ENCODE measurements at regions not wholly inside any gene's neighbourhood (a gene's known extent, or its start where the extent isn't known, plus 50 kb on each side); places are given as distances from the start of the nearest gene placed in this dataset.

DNA sequence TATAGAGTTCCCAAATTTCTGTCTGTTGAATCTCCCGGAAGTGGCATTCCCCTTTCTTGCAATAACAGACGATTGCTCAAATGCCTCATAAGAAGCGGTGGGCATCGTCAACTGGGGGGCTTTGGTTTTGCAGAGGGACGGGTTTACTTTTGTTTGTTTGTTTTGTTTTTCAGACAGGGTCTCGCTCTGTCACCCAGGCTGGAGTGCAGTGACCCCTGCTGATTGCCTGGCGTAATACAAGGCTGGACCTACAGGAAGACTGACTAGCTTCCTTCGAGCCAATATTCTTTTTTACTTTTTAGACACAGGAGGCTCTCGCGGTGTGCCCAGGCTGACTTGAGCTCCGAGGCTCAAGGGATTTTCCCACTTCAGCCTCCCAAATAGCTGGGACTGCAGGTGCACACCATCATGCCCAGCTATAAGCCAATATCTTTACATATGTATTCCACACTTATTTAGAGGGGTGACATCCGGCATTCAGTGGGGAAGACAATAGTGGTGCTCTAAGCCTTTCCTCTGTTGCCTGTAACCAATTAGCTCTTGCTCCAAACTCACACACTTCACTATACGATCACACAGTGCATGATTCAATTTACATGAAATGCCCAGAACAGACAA lies 58.1 kb downstream of the FHIP2A start:
- no peak overlapping the region for H3K4me3 ChIP-seq (ENCODE audit: low read depth, low read length)
- TF ChIP-seq, protein P1, sequence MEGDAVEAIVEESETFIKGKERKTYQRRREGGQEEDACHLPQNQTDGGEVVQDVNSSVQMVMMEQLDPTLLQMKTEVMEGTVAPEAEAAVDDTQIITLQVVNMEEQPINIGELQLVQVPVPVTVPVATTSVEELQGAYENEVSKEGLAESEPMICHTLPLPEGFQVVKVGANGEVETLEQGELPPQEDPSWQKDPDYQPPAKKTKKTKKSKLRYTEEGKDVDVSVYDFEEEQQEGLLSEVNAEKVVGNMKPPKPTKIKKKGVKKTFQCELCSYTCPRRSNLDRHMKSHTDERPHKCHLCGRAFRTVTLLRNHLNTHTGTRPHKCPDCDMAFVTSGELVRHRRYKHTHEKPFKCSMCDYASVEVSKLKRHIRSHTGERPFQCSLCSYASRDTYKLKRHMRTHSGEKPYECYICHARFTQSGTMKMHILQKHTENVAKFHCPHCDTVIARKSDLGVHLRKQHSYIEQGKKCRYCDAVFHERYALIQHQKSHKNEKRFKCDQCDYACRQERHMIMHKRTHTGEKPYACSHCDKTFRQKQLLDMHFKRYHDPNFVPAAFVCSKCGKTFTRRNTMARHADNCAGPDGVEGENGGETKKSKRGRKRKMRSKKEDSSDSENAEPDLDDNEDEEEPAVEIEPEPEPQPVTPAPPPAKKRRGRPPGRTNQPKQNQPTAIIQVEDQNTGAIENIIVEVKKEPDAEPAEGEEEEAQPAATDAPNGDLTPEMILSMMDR (IDR thresholded peaks at IDR 0.05; ENCODE audit: low read depth, low read length, missing control alignments): peak; percentile 55
- in situ Hi-C loops (cut with HindIII; ENCODE audit: low sequenced_read_pairs): loop anchor here (25.0 kb wide), 1 partner anchor 233 kb away; no protein-coding TSS in a partner anchor
- DNase-seq (ENCODE audit: low read depth): no peak

DNA sequence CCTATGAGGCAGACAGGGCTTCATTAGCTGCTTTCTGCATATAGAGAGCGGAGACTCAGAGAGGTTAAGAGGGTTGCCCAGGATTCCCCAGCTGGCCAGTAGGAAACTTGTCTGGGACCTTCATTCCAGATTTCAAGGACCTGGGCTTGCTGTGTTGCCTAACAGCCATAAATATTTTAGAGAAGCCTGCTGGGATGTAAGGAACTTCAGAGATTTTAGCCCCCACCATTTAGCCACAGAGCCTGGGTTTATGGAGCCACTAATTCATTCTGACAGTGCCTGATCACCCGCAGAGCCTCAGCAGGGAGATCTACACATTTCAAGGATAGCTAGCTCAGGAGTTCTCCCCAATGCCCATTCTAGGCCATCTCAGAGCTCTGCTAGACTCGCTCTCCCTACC lies 56.6 kb upstream of the TRUB1 start:
- DNase-seq (ENCODE audit: low read depth): no peak
- no peak overlapping the region for H3K4me3 ChIP-seq (ENCODE audit: low read depth, low read length)
- TF ChIP-seq, protein P1 (IDR thresholded peaks at IDR 0.05; ENCODE audit: low read depth, low read length, missing control alignments): no peak
- in situ Hi-C loops (cut with HindIII; ENCODE audit: low sequenced_read_pairs): loop anchor here (25.0 kb wide), 1 partner anchor 231 kb away; no protein-coding TSS in a partner anchor

DNA sequence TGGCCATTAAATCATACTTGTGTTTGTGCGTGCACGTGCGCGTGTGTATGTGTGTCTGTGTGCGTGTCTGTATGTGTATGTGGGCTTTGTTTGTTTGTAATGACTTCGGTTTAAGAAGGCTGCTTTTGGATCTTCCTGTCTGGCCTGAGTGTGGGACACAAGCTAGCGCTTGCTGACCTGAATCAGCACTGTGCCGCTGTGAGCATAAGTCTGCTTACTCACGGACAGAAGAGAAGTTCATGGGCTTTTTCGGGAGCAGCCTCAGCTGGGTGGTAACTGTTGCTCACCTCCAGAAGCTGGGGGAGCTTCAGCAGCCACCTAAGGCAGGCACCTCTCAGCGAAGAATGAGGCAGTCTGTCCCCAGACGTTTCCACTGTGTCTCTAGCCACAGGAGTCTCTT lies 56.1 kb upstream of the TRUB1 start:
- TF ChIP-seq, protein P1 (IDR thresholded peaks at IDR 0.05; ENCODE audit: low read depth, low read length, missing control alignments): no peak
- in situ Hi-C loops (cut with HindIII; ENCODE audit: low sequenced_read_pairs): loop anchor here (25.0 kb wide), 1 partner anchor 230 kb away; no protein-coding TSS in a partner anchor
- DNase-seq (ENCODE audit: low read depth): no peak
- no peak overlapping the region for H3K4me3 ChIP-seq (ENCODE audit: low read depth, low read length)

DNA sequence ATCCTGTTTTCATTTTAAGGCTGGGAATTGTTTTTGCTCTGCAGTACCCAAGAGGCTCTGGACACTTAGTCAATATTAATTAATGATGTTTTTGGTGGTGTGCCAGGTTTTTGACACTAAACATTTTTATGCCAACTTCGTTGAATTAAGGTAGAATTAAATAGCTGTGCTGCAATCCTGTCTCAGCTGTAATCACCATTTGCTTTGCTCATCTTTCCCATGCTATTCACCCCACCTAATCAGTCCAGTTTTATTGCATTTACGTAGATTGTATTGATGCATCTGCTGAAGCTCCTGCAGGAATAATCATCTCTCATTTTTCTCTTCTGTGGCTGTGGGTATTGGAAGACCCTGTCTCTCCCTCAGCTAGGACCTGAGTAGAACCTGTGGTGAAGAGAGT lies 52.6 kb upstream of the TRUB1 start:
- H3K4me3 ChIP-seq (ENCODE audit: low read depth, low read length): no peak overlapping the region
- no peak for DNase-seq (ENCODE audit: low read depth)
- in situ Hi-C loops (cut with HindIII; ENCODE audit: low sequenced_read_pairs): loop anchor here (25.0 kb wide), 1 partner anchor 227 kb away; no protein-coding TSS in a partner anchor
- TF ChIP-seq, protein P1 (IDR thresholded peaks at IDR 0.05; ENCODE audit: low read depth, low read length, missing control alignments): no peak

Measured in astrocyte of the cerebellum (primary cell).